Liver (tissue), 8 donors: ENCODE measurements at regions not wholly inside any gene's neighbourhood (a gene's known extent, or its start where the extent isn't known, plus 50 kb on each side); places are given as distances from the start of the nearest gene placed in this dataset.

Experiments used
- DNase-seq: peaks from one replicate; pipeline ENCODE4 v3.0.0-alpha.2; 2017; ENCODE audit warnings: low spot score
- H3K27ac ChIP-seq, 2 donors: one replicate each; pipeline ENCODE4 v1.7.0; 2013; ENCODE audit warnings: inconsistent platforms in 2 of 2, low read length in 2 of 2, control low read depth in 1 of 2, low read depth in 1 of 2, mild to moderate bottlenecking in 1 of 2
- H3K27me3 ChIP-seq, 4 donors: one replicate each; pipeline versions ENCODE4 v1.6.1 to v1.7.0; 2013; ENCODE audit warnings: low read length in 3 of 4, inconsistent platforms in 1 of 4, mild to moderate bottlenecking in 1 of 4, moderate library complexity in 1 of 4; ENCODE audit not compliant: control insufficient read depth in 4 of 4, insufficient read depth in 4 of 4
- H3K36me3 ChIP-seq, 4 donors: one replicate each; pipeline versions ENCODE4 v1.6.1 to v1.7.0; 2013; ENCODE audit warnings: low read length in 3 of 4, mild to moderate bottlenecking in 3 of 4, low read depth in 1 of 4, moderate library complexity in 1 of 4; ENCODE audit not compliant: control insufficient read depth in 4 of 4, insufficient read depth in 3 of 4
- H3K4me1 ChIP-seq, 4 donors: one replicate each; pipeline versions ENCODE4 v1.6.1 to v1.7.0; 2013; ENCODE audit warnings: low read length in 3 of 4, mild to moderate bottlenecking in 3 of 4, moderate library complexity in 1 of 4; ENCODE audit not compliant: control insufficient read depth in 4 of 4, insufficient read depth in 4 of 4
- H3K4me3 ChIP-seq, 3 donors: one replicate each; pipeline versions ENCODE4 v1.6.1 to v1.7.0; 2013; ENCODE audit warnings: low read length in 3 of 3, control low read depth in 1 of 3, low read depth in 1 of 3, mild to moderate bottlenecking in 1 of 3
- H3K9ac ChIP-seq, 2 donors: one replicate each; pipeline ENCODE4 v1.7.0; 2013; ENCODE audit warnings: low read length in 2 of 2, mild to moderate bottlenecking in 2 of 2, moderate library complexity in 2 of 2, control low read depth in 1 of 2, low read depth in 1 of 2
- H3K9me3 ChIP-seq, 4 donors: one replicate each; pipeline versions ENCODE4 v1.6.1 to v1.7.0; 2013; ENCODE audit warnings: low read length in 3 of 4; ENCODE audit not compliant: control insufficient read depth in 4 of 4
- ATF3 ChIP-seq: IDR thresholded peaks from 2 replicates; pipeline ENCODE4 v1.6.1; 2016; ENCODE audit warnings: antibody characterized with exemption
- CTCF ChIP-seq: fragments of 150-350 bp; IDR thresholded peaks from 2 replicates; pipeline ENCODE4 v1.5.1; 2017; ENCODE audit warnings: improper control_type of control experiment, low read depth, low read length; ENCODE audit not compliant: missing input control
- EGR1 ChIP-seq, 2 donors: IDR thresholded peaks; 2 replicates each; pipeline ENCODE4 v1.6.1; 2016 to 2018; ENCODE audit warnings: antibody characterized with exemption in 2 of 2, low read depth in 2 of 2
- FOXA1 ChIP-seq: IDR thresholded peaks from 2 replicates; pipeline ENCODE4 v1.6.1; 2016; ENCODE audit warnings: antibody characterized with exemption
- HNF4A ChIP-seq, 2 donors: conservative IDR thresholded peaks; 2 replicates each; pipeline ENCODE4 v1.6.1; 2016; ENCODE audit warnings: antibody characterized with exemption in 2 of 2, mild to moderate bottlenecking in 2 of 2
- HNF4G ChIP-seq: IDR thresholded peaks from 2 replicates; pipeline ENCODE4 v1.6.1; 2016; ENCODE audit warnings: antibody characterized with exemption
- JUND ChIP-seq, 2 donors: IDR thresholded peaks; 2 replicates each; pipeline ENCODE4 v1.6.1; 2016; ENCODE audit warnings: antibody characterized with exemption in 2 of 2
- MAX ChIP-seq: IDR thresholded peaks from 2 replicates; pipeline ENCODE4 v1.6.1; 2016; ENCODE audit warnings: antibody characterized with exemption
- NR2F2 ChIP-seq: IDR thresholded peaks from 2 replicates; pipeline ENCODE4 v1.6.1; 2016; ENCODE audit warnings: antibody characterized with exemption
- REST ChIP-seq: IDR thresholded peaks from 2 replicates; pipeline ENCODE4 v1.6.1; 2016; ENCODE audit warnings: antibody characterized with exemption, mild to moderate bottlenecking
- RXRA ChIP-seq, 2 donors: IDR thresholded peaks; 2 replicates each; pipeline ENCODE4 v1.6.1; 2017 to 2018; ENCODE audit warnings: antibody characterized with exemption in 2 of 2, mild to moderate bottlenecking in 1 of 2
- SP1 ChIP-seq: IDR thresholded peaks from 2 replicates; pipeline ENCODE4 v1.6.1; 2018; ENCODE audit warnings: antibody characterized with exemption, mild to moderate bottlenecking
- YY1 ChIP-seq: IDR thresholded peaks from 2 replicates; pipeline ENCODE4 v1.6.1; 2016; ENCODE audit warnings: antibody characterized with exemption, mild to moderate bottlenecking
- ZBTB33 ChIP-seq: IDR thresholded peaks from 2 replicates; pipeline ENCODE4 v1.6.1; 2016; ENCODE audit warnings: antibody characterized with exemption
- WGBS: extraction: QIAGEN DNeasy Blood & Tissue Kit; methylation state at CpG from one replicate; pipeline ENCODE4 v1.1.7; 2013; 5-methylcytosine and 5-hydroxymethylcytosine counted together
- donor health status: healthy.
- donor health status: healthy.
- donor health status: healthy.
- donor health status: healthy.
- donor health status: healthy.

GRCh38 chr6:134447883-134448387 lies 130.0 kb upstream of the SGK1 start (continued):
- no peak for TF ChIP-seq REST

- no peak for DNase-seq
- 61% methylated on average over 3 of the region's 3 CpGs for WGBS
- Histone ChIP-seq H3K9me3 (no peaks in the 10 kb centered on the region), H3K36me3 (no peaks in the 10 kb centered on the region), H3K27ac (no peak overlapping the region), H3K9ac (no peak overlapping the region), H3K27me3 (no peaks in the 10 kb centered on the region), H3K4me1 (no peaks in the 10 kb centered on the region), H3K4me3 (no peak overlapping the region)
- TF ChIP-seq HNF4A (conservative IDR thresholded peaks at IDR 0.05) (no peak), RXRA (IDR thresholded peaks at IDR 0.05) (no peak), ATF3 (no peak), SP1 (no peak), ZBTB33 (no peak), REST (no peak), MAX (no peak)
Observed at GRCh38 chr6:134447423-134447822, 129.5 kb upstream of the SGK1 start.

GRCh38 chr6:134446896-134447295 lies 129.0 kb upstream of the SGK1 start:
- Histone ChIP-seq H3K4me1 (no peaks in the 10 kb centered on the region), H3K27ac (no peak overlapping the region)
- no peak for TF ChIP-seq EGR1 (IDR thresholded peaks at IDR 0.05; ENCODE audit: low read depth in 2 of 2)
- TF ChIP-seq FOXA1 = no peak
- no peak for TF ChIP-seq YY1
- TF ChIP-seq ATF3 = no peak
- TF ChIP-seq CTCF = no peak
- TF ChIP-seq SP1 = no peak
- no peak for TF ChIP-seq NR2F2
- no peak for TF ChIP-seq HNF4G
- TF ChIP-seq REST = no peak
- TF ChIP-seq HNF4A (conservative IDR thresholded peaks at IDR 0.05) = no peak
- TF ChIP-seq JUND (IDR thresholded peaks at IDR 0.05) = no peak

More at GRCh38 chr6:134446896-134447295, 129.0 kb upstream of the SGK1 start:
- Histone ChIP-seq H3K9me3 (no peaks in the 10 kb centered on the region), H3K9ac (no peak overlapping the region), H3K27me3 (no peaks in the 10 kb centered on the region), H3K36me3 (no peaks in the 10 kb centered on the region), H3K4me3 (no peak overlapping the region)
- 89% methylated on average over 3 of the region's 3 CpGs for WGBS
- no peak for DNase-seq
